NOMO-1 treated with DMSO at 0.1 percent for 48 hours (cell line): ENCODE measurements at regions not wholly inside any gene's neighbourhood (a gene's known extent, or its start where the extent isn't known, plus 50 kb on each side); places are given as distances from the start of the nearest gene placed in this dataset.
"Not testable (repeated sequence)": the region's sequence is repeated elsewhere in the genome, so short reads cannot be mapped to it uniquely, and the experiment has no call there.

Source experiments
- DNase-seq: peaks from one replicate; lab custom pipeline; 2025; ENCODE audit not compliant: unreplicated experiment; lab: John Stamatoyannopoulos, UW

- not testable (repeated sequence) for DNase-seq
Observed at GRCh38 chr6:26720663-26721218, 61.2 kb upstream of the ZNF322 start.

GRCh38 chr6:26730019-26730766 lies 70.6 kb upstream of the ZNF322 start:
- DNase-seq = not testable (repeated sequence)

- not testable (repeated sequence) for DNase-seq
Observed at GRCh38 chr6:26734776-26735472, 75.4 kb upstream of the ZNF322 start.

- no peak for DNase-seq
Observed at GRCh38 chr6:26739811-26740210, 80.3 kb upstream of the ZNF322 start.

- no peak for DNase-seq
Observed at GRCh38 chr6:26743157-26743821, 83.7 kb upstream of the ZNF322 start.

- no peak for DNase-seq
Observed at GRCh38 chr6:26743941-26744699, 84.6 kb upstream of the ZNF322 start.

- DNase-seq = not testable (repeated sequence)
Observed at GRCh38 chr6:26744837-26745282, 85.3 kb upstream of the ZNF322 start.

- DNase-seq = not testable (repeated sequence)
Observed at GRCh38 chr6:26745964-26746363, 86.4 kb upstream of the ZNF322 start.

GRCh38 chr6:26749126-26749758 lies 89.7 kb upstream of the ZNF322 start:
- DNase-seq = not testable (repeated sequence)

GRCh38 chr6:26749759-26750126 lies 90.2 kb upstream of the ZNF322 start:
- not testable (repeated sequence) for DNase-seq

- DNase-seq = no peak
Observed at GRCh38 chr6:26754212-26754611, 94.7 kb upstream of the ZNF322 start.

GRCh38 chr6:26754801-26755200 lies 95.3 kb upstream of the ZNF322 start:
- DNase-seq = not testable (repeated sequence)

- DNase-seq = not testable (repeated sequence)
Observed at GRCh38 chr6:26756067-26756805, 96.7 kb upstream of the ZNF322 start.

- not testable (repeated sequence) for DNase-seq
Observed at GRCh38 chr6:26766203-26766902, 106.8 kb upstream of the ZNF322 start.

- DNase-seq = not testable (repeated sequence)
Observed at GRCh38 chr6:26770941-26771666, 111.6 kb upstream of the ZNF322 start.

GRCh38 chr6:26773414-26773813 lies 113.9 kb upstream of the ZNF322 start:
- not testable (repeated sequence) for DNase-seq

GRCh38 chr6:26780563-26780962 lies 121.0 kb upstream of the ZNF322 start:
- not testable (repeated sequence) for DNase-seq
